Uterus (tissue), 3 donors: ENCODE measurements at regions not wholly inside any gene's neighbourhood (a gene's known extent, or its start where the extent isn't known, plus 50 kb on each side); places are given as distances from the start of the nearest gene placed in this dataset.

Experiments used
- DNase-seq, 2 donors: peaks; one replicate each; pipeline ENCODE4 v3.0.0-alpha.2; 2019 to 2020
- H3K27ac ChIP-seq, 2 donors: fragments of 200-600 bp; sonication (generic); 1 replicate in 1 of 2; 2 replicates in 1 of 2; pipeline ENCODE4 v1.5.1; 2016 to 2018
- H3K27me3 ChIP-seq, 2 donors: fragments of 200-600 bp; sonication (generic); one replicate each; pipeline ENCODE4 v1.5.1; 2018 to 2019; ENCODE audit warnings: control low read depth in 1 of 2
- H3K36me3 ChIP-seq, 2 donors: fragments of 200-600 bp; sonication (generic); one replicate each; pipeline ENCODE4 v1.5.1; 2019; ENCODE audit warnings: control low read depth in 1 of 2
- H3K4me1 ChIP-seq, 2 donors: fragments of 200-600 bp; sonication (generic); one replicate each; pipeline ENCODE4 v1.5.1; 2018 to 2019; ENCODE audit warnings: control low read depth in 1 of 2
- H3K4me3 ChIP-seq, 2 donors: fragments of 200-600 bp; sonication (generic); 1 replicate in 1 of 2; 2 replicates in 1 of 2; pipeline ENCODE4 v1.5.1; 2018 to 2019; ENCODE audit warnings: mild to moderate bottlenecking in 1 of 2
- H3K9me3 ChIP-seq, 2 donors: fragments of 200-600 bp; sonication (generic); one replicate each; pipeline ENCODE4 v1.5.1; 2019; ENCODE audit warnings: control low read depth in 1 of 2
- POLR2A ChIP-seq, 2 donors: fragments of 450-650 bp; IDR thresholded peaks; one replicate each; pipeline ENCODE4 v1.6.1; 2016; ENCODE audit warnings: antibody characterized with exemption in 2 of 2, mild to moderate bottlenecking in 1 of 2, moderate library complexity in 1 of 2
- intact Hi-C: fragments of 100-400 bp; cut with DNase I; formaldehyde crosslinking; loops from one replicate; pipeline ENCODE4 v1.15.1; 2023; ENCODE audit warnings: low total_unique reads
- TF ChIP-seq, protein P1 (sequence below), 4 experiments: fragments of 200-600 bp in 2 of 4; fragments of 450-650 bp in 2 of 4; sonication (generic) in 2 of 4; IDR thresholded peaks; one replicate each; pipeline ENCODE4 v1.5.1; 2016 to 2019; ENCODE audit warnings: antibody characterized with exemption in 4 of 4, mild to moderate bottlenecking in 2 of 4, moderate library complexity in 1 of 4
- donor health status: DM: yes; HTN: yes; CAD: no.

GRCh38 chr16:86189934-86190333 lies 291.0 kb downstream of the IRF8 start:
- DNase-seq = no peak
- TF ChIP-seq, protein P1, sequence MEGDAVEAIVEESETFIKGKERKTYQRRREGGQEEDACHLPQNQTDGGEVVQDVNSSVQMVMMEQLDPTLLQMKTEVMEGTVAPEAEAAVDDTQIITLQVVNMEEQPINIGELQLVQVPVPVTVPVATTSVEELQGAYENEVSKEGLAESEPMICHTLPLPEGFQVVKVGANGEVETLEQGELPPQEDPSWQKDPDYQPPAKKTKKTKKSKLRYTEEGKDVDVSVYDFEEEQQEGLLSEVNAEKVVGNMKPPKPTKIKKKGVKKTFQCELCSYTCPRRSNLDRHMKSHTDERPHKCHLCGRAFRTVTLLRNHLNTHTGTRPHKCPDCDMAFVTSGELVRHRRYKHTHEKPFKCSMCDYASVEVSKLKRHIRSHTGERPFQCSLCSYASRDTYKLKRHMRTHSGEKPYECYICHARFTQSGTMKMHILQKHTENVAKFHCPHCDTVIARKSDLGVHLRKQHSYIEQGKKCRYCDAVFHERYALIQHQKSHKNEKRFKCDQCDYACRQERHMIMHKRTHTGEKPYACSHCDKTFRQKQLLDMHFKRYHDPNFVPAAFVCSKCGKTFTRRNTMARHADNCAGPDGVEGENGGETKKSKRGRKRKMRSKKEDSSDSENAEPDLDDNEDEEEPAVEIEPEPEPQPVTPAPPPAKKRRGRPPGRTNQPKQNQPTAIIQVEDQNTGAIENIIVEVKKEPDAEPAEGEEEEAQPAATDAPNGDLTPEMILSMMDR (IDR thresholded peaks at IDR 0.05) = no peak
- no peak for TF ChIP-seq POLR2A (IDR thresholded peaks at IDR 0.05)
- Histone ChIP-seq H3K36me3 (no peaks in the 10 kb centered on the region), H3K9me3 (no peaks in the 10 kb centered on the region), H3K27ac (no peak overlapping the region), H3K27me3 (peaks cover 0 to 9% of the 10 kb centered on the region in 2 donors), H3K4me1 (no peaks in the 10 kb centered on the region), H3K4me3 (no peak overlapping the region)
- intact Hi-C loops = no loop called here

GRCh38 chr16:86191663-86192062 lies 292.7 kb downstream of the IRF8 start:
- H3K27me3 ChIP-seq = peaks cover 0 to 19% of the 10 kb centered on the region in 2 donors
- no peak for DNase-seq
- TF ChIP-seq POLR2A (IDR thresholded peaks at IDR 0.05) = no peak
- TF ChIP-seq, protein P1 (IDR thresholded peaks at IDR 0.05) = no peak
- no peaks in the 10 kb centered on the region for H3K4me1 ChIP-seq
- H3K36me3 ChIP-seq = no peaks in the 10 kb centered on the region
- no peak overlapping the region for H3K4me3 ChIP-seq
- no peaks in the 10 kb centered on the region for H3K9me3 ChIP-seq
- no peak overlapping the region for H3K27ac ChIP-seq
- intact Hi-C loops = no loop called here

DNA sequence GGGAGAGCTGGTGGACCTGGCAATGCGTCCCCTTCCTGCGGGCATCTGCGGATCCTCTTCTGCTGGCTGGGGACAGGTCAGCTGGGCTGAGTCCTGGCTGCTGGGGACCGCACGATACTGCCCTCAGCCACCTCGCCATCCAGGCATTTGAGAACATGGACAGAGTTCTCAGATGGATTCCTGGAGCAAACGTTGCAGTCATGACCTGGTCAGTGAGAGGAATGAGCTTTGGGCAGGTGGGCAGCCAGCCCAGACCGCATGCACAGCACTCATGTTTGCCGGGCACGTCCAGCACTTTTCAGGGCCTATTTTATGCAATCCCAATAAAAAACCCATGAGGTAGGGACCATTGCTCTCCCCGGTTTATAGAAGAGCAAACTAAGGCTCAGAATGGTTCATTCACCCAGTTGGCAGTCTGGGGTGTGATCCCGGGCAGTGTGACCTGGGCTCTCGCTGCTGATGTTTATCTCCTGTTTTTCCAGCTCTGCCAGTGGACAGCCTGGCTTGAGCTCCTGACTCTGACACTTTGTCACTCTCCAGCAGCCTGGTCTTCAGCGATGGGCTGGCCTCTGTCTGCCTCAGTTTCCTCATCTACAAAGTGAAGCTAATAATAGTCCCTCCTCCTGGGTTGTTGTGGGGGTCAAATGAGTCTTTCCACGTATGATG lies 294.7 kb downstream of the IRF8 start:
- no peak for TF ChIP-seq POLR2A (IDR thresholded peaks at IDR 0.05)
- TF ChIP-seq, protein P1 (IDR thresholded peaks at IDR 0.05) = no peak
- Histone ChIP-seq H3K36me3 (no peaks in the 10 kb centered on the region), H3K4me3 (no peak overlapping the region), H3K27ac (no peak overlapping the region), H3K9me3 (no peaks in the 10 kb centered on the region), H3K4me1 (no peaks in the 10 kb centered on the region), H3K27me3 (peaks cover 0 to 36% of the 10 kb centered on the region in 2 donors)
- intact Hi-C loops = no loop called here
- DNase-seq = no peak

GRCh38 chr16:86195863-86196630 lies 297.1 kb downstream of the IRF8 start:
- Histone ChIP-seq H3K36me3 (no peaks in the 10 kb centered on the region), H3K27me3 (peaks cover 0 to 53% of the 10 kb centered on the region in 2 donors), H3K27ac (no peak overlapping the region), H3K4me3 (no peak overlapping the region), H3K4me1 (no peaks in the 10 kb centered on the region), H3K9me3 (no peaks in the 10 kb centered on the region)
- DNase-seq = no peak
- TF ChIP-seq POLR2A (IDR thresholded peaks at IDR 0.05) = no peak
- TF ChIP-seq, protein P1 (IDR thresholded peaks at IDR 0.05) = no peak
- intact Hi-C loops = no loop called here

DNA sequence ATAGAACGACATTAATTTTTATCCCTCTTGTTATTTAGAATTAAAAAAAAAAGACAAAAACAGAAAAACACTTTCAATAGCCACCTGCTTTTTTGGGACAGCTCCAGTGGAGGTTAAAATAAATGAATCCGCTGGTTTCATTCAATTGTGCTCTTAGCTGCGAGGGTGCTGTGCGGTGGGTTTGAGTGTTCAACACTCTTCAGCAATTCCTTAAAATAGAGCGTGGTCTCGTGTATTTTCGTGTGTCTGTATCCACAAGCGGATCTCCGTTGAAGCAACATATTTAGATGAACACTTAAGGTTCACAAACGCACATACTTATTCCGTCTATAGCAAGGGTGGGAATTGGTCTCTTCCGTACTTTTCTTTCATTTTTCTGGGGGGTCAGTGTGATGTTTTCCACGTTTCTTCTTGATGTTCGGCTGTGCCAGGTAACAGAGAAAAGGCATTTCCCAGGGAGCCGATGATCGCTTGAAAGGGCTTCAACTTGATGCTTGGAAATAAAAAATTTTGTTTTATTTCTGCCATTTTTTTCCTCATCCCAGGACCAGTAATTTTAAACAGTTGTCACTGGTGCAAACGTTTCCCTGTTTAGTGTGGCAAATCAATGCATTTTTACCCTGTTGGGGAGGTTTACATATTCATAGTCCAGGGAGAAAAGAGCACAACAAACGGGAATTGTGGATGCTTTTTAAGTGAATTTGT lies 297.9 kb downstream of the IRF8 start:
- no peaks in the 10 kb centered on the region for H3K4me1 ChIP-seq
- H3K9me3 ChIP-seq = no peaks in the 10 kb centered on the region
- H3K36me3 ChIP-seq = no peaks in the 10 kb centered on the region
- TF ChIP-seq POLR2A (IDR thresholded peaks at IDR 0.05) = no peak
- TF ChIP-seq, protein P1 (IDR thresholded peaks at IDR 0.05) = no peak
- intact Hi-C loops = no loop called here
- peaks cover 0 to 52% of the 10 kb centered on the region in 2 donors for H3K27me3 ChIP-seq
- H3K27ac ChIP-seq = no peak overlapping the region
- DNase-seq = no peak
- no peak overlapping the region for H3K4me3 ChIP-seq
